ENCODE measurements at regions not wholly inside any gene's neighbourhood (a gene's known extent, or its start where the extent isn't known, plus 50 kb on each side); places are given as distances from the start of the nearest gene placed in this dataset.

DNA sequence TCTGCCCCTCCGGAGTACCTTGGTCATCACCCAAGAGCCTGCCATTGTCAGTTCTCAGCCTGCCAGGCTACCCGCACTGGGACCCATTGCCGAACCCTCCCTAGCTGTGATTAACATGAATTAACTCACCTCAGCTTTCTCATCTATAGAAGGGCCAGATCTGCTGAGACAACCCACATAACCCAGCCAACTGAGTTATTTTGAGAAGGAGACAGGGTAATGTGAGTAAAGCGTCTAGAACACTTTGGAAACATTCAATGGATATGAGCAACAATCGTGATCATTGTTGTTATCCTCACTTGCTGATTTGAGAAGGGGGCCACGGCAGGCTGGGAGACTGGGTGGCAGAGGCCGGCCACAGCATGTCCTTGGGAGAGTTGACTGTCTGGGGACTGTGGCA lies 196.8 kb downstream of the GLI2 start:
- TF ChIP-seq, protein P1, sequence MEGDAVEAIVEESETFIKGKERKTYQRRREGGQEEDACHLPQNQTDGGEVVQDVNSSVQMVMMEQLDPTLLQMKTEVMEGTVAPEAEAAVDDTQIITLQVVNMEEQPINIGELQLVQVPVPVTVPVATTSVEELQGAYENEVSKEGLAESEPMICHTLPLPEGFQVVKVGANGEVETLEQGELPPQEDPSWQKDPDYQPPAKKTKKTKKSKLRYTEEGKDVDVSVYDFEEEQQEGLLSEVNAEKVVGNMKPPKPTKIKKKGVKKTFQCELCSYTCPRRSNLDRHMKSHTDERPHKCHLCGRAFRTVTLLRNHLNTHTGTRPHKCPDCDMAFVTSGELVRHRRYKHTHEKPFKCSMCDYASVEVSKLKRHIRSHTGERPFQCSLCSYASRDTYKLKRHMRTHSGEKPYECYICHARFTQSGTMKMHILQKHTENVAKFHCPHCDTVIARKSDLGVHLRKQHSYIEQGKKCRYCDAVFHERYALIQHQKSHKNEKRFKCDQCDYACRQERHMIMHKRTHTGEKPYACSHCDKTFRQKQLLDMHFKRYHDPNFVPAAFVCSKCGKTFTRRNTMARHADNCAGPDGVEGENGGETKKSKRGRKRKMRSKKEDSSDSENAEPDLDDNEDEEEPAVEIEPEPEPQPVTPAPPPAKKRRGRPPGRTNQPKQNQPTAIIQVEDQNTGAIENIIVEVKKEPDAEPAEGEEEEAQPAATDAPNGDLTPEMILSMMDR (IDR thresholded peaks at IDR 0.05; ENCODE audit: partially characterized antibody, unreplicated experiment), result no peak
- peaks cover 5% of the 10 kb centered on the region for H3K9me3 Mint-ChIP-seq (ENCODE audit: unreplicated experiment)
- no peak for DNase-seq
- peaks cover 14% of the 10 kb centered on the region for H3K4me1 Mint-ChIP-seq (ENCODE audit: low read depth, unreplicated experiment)
- no peak overlapping the region for H3K4me3 Mint-ChIP-seq (ENCODE audit: unreplicated experiment)
- no peak overlapping the region for H3K27ac Mint-ChIP-seq (ENCODE audit: unreplicated experiment)
- H3K27me3 Mint-ChIP-seq (ENCODE audit: unreplicated experiment), result peaks cover 7% of the 10 kb centered on the region
- no peaks in the 10 kb centered on the region for H3K36me3 Mint-ChIP-seq (ENCODE audit: unreplicated experiment)

DNA sequence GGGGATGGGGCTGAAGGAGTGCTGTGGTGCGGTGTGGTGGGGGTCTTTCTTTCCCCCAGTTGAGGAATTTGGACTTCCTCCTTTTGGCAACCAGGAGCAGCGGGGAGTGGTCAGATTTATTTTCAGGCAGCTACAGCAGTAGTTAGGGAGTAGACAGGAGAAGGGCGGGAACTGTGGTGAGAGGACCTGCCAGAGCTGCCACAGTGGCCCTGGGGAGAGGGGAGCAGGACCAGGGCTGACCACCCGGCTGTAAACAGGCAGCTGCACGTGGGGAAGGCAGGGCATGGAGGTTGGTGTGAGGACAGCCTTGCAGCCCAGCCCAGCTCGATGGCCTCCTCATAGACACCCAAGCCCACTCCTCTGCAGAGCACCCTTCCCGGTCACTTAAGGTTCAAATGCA lies 197.2 kb downstream of the GLI2 start:
- Mint-ChIP-seq H3K4me3 (ENCODE audit: unreplicated experiment) (no peak overlapping the region), H3K9me3 (ENCODE audit: unreplicated experiment) (peaks cover 5% of the 10 kb centered on the region), H3K27me3 (ENCODE audit: unreplicated experiment) (peaks cover 7% of the 10 kb centered on the region), H3K36me3 (ENCODE audit: unreplicated experiment) (no peaks in the 10 kb centered on the region), H3K27ac (ENCODE audit: unreplicated experiment) (no peak overlapping the region), H3K4me1 (ENCODE audit: low read depth, unreplicated experiment) (peaks cover 14% of the 10 kb centered on the region)
- no peak for DNase-seq
- TF ChIP-seq, protein P1 (IDR thresholded peaks at IDR 0.05; ENCODE audit: partially characterized antibody, unreplicated experiment), result no peak

DNA sequence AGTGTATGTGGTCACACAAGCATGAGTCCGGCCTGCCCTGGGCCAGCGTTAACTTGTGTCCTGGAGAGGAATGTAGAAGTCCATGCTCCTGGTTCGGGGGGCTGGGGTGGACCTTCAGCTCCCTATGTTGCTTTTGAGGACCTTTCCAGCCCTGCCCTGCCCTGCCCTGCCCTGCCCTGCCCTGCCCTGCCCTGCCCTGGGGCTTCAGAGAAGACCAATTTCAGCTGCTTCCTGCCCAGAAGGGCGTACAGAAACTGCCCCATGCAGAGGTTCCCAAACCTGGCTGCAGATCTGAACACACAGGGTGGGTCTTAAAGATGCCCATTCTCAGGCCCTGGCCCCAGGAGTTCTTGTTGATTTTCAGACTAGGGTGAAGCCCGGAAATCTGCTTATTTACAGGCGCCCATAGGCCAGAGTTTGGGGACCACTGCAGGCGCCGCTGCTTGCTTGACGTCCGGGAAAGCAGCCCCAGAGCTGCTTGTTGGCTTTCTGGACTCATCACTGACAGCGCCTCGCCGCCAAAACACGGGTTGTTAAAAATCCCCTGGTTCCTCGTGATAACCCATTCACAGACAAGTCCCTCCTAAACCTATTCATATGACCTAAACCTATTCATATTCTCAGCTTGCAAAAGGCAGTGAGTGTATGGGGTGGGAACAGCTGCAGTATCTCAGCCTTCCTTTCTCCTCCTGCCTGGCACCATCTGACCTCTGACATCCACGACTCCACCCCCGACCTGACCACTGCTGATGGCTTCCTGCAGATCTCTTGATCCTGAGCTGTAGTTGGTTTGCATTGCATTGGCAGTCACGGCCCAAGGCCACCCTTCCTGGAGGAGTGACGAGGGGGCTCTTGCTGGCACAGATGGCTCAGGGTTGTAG lies 198.3 kb downstream of the GLI2 start:
- Mint-ChIP-seq H3K9me3 (ENCODE audit: unreplicated experiment) (peaks cover 7% of the 10 kb centered on the region), H3K36me3 (ENCODE audit: unreplicated experiment) (no peaks in the 10 kb centered on the region), H3K27ac (ENCODE audit: unreplicated experiment) (no peak overlapping the region), H3K4me1 (ENCODE audit: low read depth, unreplicated experiment) (peaks cover 14% of the 10 kb centered on the region), H3K4me3 (ENCODE audit: unreplicated experiment) (no peak overlapping the region), H3K27me3 (ENCODE audit: unreplicated experiment) (peaks cover 5% of the 10 kb centered on the region)
- DNase-seq, result no peak
- TF ChIP-seq, protein P1 (IDR thresholded peaks at IDR 0.05; ENCODE audit: partially characterized antibody, unreplicated experiment), result no peak

DNA sequence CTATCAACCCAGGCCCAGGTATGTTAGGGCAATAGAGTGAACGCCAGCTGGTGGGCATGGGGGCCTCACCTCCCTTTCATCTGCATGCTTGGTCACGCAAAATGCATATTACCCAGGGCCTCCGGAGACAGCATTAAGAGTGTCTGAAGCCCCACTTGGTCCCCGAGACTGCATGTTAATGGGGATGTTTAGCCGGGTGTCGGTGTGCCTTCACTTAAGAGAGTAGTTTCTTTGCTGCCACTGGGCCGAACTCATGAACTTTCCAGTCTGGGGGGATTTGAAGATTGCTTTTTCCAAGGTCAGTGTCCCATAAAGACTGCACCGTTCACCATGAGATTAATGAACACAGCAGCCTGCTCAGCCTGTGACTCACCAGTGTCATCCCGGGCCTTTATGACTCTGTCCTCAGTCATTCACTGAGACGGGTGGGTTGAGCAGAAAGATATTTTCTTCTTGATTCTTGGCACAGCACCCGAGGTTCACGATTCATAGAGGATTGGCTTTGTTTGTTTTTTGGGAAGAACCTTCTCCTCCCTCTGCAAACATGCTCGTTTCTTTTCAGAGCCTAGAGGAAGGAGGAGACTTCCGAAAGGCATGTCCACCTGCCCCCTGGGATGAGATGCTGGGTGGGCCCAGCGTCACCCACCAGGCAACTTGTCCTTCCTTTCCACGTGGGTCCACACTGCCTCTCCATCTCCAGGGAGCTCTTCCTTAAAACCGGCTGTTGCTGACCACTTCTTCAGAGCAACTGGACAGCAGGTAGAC lies 199.1 kb downstream of the GLI2 start:
- TF ChIP-seq, protein P1 (IDR thresholded peaks at IDR 0.05; ENCODE audit: partially characterized antibody, unreplicated experiment), result no peak
- no peak overlapping the region for H3K4me3 Mint-ChIP-seq (ENCODE audit: unreplicated experiment)
- no peak overlapping the region for H3K27ac Mint-ChIP-seq (ENCODE audit: unreplicated experiment)
- H3K9me3 Mint-ChIP-seq (ENCODE audit: unreplicated experiment), result peaks cover 7% of the 10 kb centered on the region
- peaks cover 4% of the 10 kb centered on the region for H3K27me3 Mint-ChIP-seq (ENCODE audit: unreplicated experiment)
- H3K4me1 Mint-ChIP-seq (ENCODE audit: low read depth, unreplicated experiment), result peaks cover 15% of the 10 kb centered on the region
- DNase-seq, result no peak
- no peaks in the 10 kb centered on the region for H3K36me3 Mint-ChIP-seq (ENCODE audit: unreplicated experiment)
